GM12878 (cell line): ENCODE measurements at regions not wholly inside any gene's neighbourhood (a gene's known extent, or its start where the extent isn't known, plus 50 kb on each side); places are given as distances from the start of the nearest gene placed in this dataset.
A peak's percentile ranks its signal among the peaks of the same experiment; 100 is the strongest.

Experiments
- ATAC-seq: fragments of 200-7000 bp; cut with Tn5 transposase; 3 replicates; pipeline ENCODE4 v1.9.1; 2020; ENCODE audit warnings: mild to moderate bottlenecking, moderate library complexity
- BruUV-seq: library from RNA; stranded (reverse); fragments of 400-500 nt; replicated peaks from 2 replicates; lab custom pipeline; 2021; lab: Mats Ljungman, UMichigan
- CTCF ChIA-PET: fragments of 300-600 bp; sonication (Branson Sonifier 250); formaldehyde crosslinking; extraction: SDS; loops from one replicate; lab custom pipeline; 2021; ENCODE audit warnings: inconsistent platforms; lab: Yijun Ruan, JAX
- POLR2A ChIA-PET: fragments of 350-600 bp; formaldehyde crosslinking; extraction: SDS; loops from one replicate; lab custom pipeline; 2021; ENCODE audit warnings: inconsistent platforms; lab: Charles Lee
- RAD21 ChIA-PET: fragments of 300-600 bp; sonication (Branson Sonifier 250); formaldehyde crosslinking; loops from one replicate; lab custom pipeline; 2023; ENCODE audit warnings: antibody characterized with exemption; ENCODE audit not compliant: unreplicated experiment; lab: Charles Lee
- SMC1A ChIA-PET: fragments of 300-600 bp; sonication (Branson Sonifier 250); formaldehyde crosslinking; loops from one replicate; lab custom pipeline; 2023; ENCODE audit not compliant: unreplicated experiment, uncharacterized antibody; lab: Charles Lee
- DNase-seq: peaks from one replicate; pipeline ENCODE4 v3.0.0-alpha.2; 2011; ENCODE audit warnings: low read depth, low spot score
- FAIRE-seq: peaks from 3 replicates; lab custom pipeline; 2011; peaks lifted over from hg19 to GRCh38; lab: Jason Lieb, UNC
- H2AFZ ChIP-seq: 2 replicates; pipeline ENCODE4 v1.6.0; 2011; ENCODE audit warnings: low read depth, low read length, control low read depth; ENCODE audit not compliant: control insufficient read depth
- H3K27ac ChIP-seq: 2 replicates; pipeline ENCODE4 v1.5.1; 2011; ENCODE audit warnings: control low read depth; ENCODE audit not compliant: control insufficient read depth, insufficient read depth
- H3K27me3 ChIP-seq, 2 experiments: replicated peaks in 1 of 2; 2 replicates each; pipeline versions ENCODE4 v1.6.0 to v1.6.1; 2011; ENCODE audit warnings: low read length in 1 of 2; ENCODE audit not compliant: control insufficient read depth in 2 of 2, insufficient read depth in 2 of 2
- H3K36me3 ChIP-seq, 2 experiments: 2 replicates each; pipeline ENCODE4 v1.5.1; 2011; ENCODE audit warnings: low read length in 1 of 2; ENCODE audit not compliant: control insufficient read depth in 2 of 2, insufficient read depth in 2 of 2
- H3K4me1 ChIP-seq: 2 replicates; pipeline ENCODE4 v1.6.1; 2011; ENCODE audit warnings: mild to moderate bottlenecking, low read length, moderate library complexity, mixed read lengths; ENCODE audit not compliant: control insufficient read depth, insufficient read depth
- H3K4me2 ChIP-seq: 2 replicates; pipeline ENCODE4 v1.6.0; 2011; ENCODE audit warnings: control low read depth; ENCODE audit not compliant: control insufficient read depth, insufficient read depth
- H3K4me3 ChIP-seq: fragments of 200-600 bp; sonication (generic); 2 replicates; pipeline ENCODE4 v1.5.1; 2016
- H3K79me2 ChIP-seq: 2 replicates; pipeline ENCODE4 v1.6.0; 2011; ENCODE audit warnings: low read length; ENCODE audit not compliant: control insufficient read depth, insufficient read depth
- H3K9ac ChIP-seq: 2 replicates; pipeline ENCODE4 v1.8.0; 2011; ENCODE audit warnings: low read length, control low read depth, mixed read lengths; ENCODE audit not compliant: control insufficient read depth, insufficient read depth
- H3K9me3 ChIP-seq: replicated peaks from 3 replicates; pipeline ENCODE4 v1.5.1; 2011; ENCODE audit warnings: mild to moderate bottlenecking, low read length; ENCODE audit not compliant: control insufficient read depth, insufficient read depth
- H4K20me1 ChIP-seq: 2 replicates; pipeline ENCODE4 v1.6.0; 2011; ENCODE audit not compliant: control insufficient read depth, insufficient read depth
- BACH1 ChIP-seq: fragments of 450-650 bp; IDR thresholded peaks from 2 replicates; pipeline ENCODE4 v1.6.1; 2017; ENCODE audit warnings: mild to moderate bottlenecking, borderline replicate concordance
- EED ChIP-seq: sonication (generic); IDR thresholded peaks from 2 replicates; pipeline ENCODE4 v1.6.1; 2016; ENCODE audit warnings: antibody characterized with exemption, low read depth
- EZH2 ChIP-seq: IDR thresholded peaks from 2 replicates; pipeline ENCODE4 v1.6.1; 2012; ENCODE audit warnings: low read depth, mild to moderate bottlenecking, control low read depth, inconsistent platforms, low read length, borderline replicate concordance; ENCODE audit not compliant: control insufficient read depth
- GATAD2B ChIP-seq: fragments of 450-650 bp; conservative IDR thresholded peaks from 2 replicates; pipeline ENCODE4 v1.6.1; 2017; ENCODE audit warnings: low read depth, mild to moderate bottlenecking, moderate library complexity
- HSF1 ChIP-seq: fragments of 150-350 bp; IDR thresholded peaks from 2 replicates; pipeline ENCODE4 v1.6.1; 2014; ENCODE audit warnings: mild to moderate bottlenecking, low read depth, low read length
- NFIC ChIP-seq: IDR thresholded peaks from 2 replicates; pipeline ENCODE4 v1.6.1; 2012; ENCODE audit warnings: low read depth, mild to moderate bottlenecking, inconsistent platforms, low read length, moderate library complexity
- POLR2AphosphoS5 ChIP-seq: IDR thresholded peaks from 2 replicates; pipeline ENCODE4 v1.6.1; 2011; ENCODE audit warnings: mild to moderate bottlenecking, low read length, inconsistent platforms
- ZNF384 ChIP-seq: IDR thresholded peaks from 2 replicates; pipeline ENCODE4 v1.6.1; 2012; ENCODE audit warnings: low read depth, mild to moderate bottlenecking, low read length, improper control_type of control experiment, borderline replicate concordance
- WGBS: methylation state at CpG from one replicate; pipeline ENCODE4 v1.1.6; 2016; ENCODE audit warnings: low lambda C conversion rate; ENCODE audit not compliant: insufficient replicate concordance, insufficient coverage; ENCODE audit errors: missing lambda C conversion rate; 5-methylcytosine and 5-hydroxymethylcytosine counted together
- in situ Hi-C: fragments of 300-500 bp; cut with MboI; formaldehyde crosslinking; loops from 9 replicates; pipeline ENCODE4 v1.14.3; 2018; ENCODE audit warnings: mixed read lengths
- intact Hi-C: fragments of 100-400 bp; cut with micrococcal nuclease; formaldehyde crosslinking; loops from one replicate; pipeline ENCODE4 v1.14.2; 2022; ENCODE audit not compliant: unreplicated experiment
- TF ChIP-seq, protein P1 (sequence below): fragments of 450-650 bp; IDR thresholded peaks from 2 replicates; pipeline ENCODE4 v1.6.1; 2017; ENCODE audit warnings: mild to moderate bottlenecking, moderate library complexity
- TF ChIP-seq, protein P2 (sequence below): fragments of 450-650 bp; IDR thresholded peaks from 2 replicates; pipeline ENCODE4 v1.6.1; 2017; ENCODE audit warnings: antibody characterized with exemption, mild to moderate bottlenecking, moderate library complexity
- TF ChIP-seq, protein P3 (sequence below): fragments of 150-350 bp; IDR thresholded peaks from 2 replicates; pipeline ENCODE4 v1.6.1; 2016; ENCODE audit warnings: low read depth, low read length

GRCh38 chr3:168653255-168653654, 557.5 kb upstream of the GOLIM4 start (continued):
- TF ChIP-seq, protein P1, sequence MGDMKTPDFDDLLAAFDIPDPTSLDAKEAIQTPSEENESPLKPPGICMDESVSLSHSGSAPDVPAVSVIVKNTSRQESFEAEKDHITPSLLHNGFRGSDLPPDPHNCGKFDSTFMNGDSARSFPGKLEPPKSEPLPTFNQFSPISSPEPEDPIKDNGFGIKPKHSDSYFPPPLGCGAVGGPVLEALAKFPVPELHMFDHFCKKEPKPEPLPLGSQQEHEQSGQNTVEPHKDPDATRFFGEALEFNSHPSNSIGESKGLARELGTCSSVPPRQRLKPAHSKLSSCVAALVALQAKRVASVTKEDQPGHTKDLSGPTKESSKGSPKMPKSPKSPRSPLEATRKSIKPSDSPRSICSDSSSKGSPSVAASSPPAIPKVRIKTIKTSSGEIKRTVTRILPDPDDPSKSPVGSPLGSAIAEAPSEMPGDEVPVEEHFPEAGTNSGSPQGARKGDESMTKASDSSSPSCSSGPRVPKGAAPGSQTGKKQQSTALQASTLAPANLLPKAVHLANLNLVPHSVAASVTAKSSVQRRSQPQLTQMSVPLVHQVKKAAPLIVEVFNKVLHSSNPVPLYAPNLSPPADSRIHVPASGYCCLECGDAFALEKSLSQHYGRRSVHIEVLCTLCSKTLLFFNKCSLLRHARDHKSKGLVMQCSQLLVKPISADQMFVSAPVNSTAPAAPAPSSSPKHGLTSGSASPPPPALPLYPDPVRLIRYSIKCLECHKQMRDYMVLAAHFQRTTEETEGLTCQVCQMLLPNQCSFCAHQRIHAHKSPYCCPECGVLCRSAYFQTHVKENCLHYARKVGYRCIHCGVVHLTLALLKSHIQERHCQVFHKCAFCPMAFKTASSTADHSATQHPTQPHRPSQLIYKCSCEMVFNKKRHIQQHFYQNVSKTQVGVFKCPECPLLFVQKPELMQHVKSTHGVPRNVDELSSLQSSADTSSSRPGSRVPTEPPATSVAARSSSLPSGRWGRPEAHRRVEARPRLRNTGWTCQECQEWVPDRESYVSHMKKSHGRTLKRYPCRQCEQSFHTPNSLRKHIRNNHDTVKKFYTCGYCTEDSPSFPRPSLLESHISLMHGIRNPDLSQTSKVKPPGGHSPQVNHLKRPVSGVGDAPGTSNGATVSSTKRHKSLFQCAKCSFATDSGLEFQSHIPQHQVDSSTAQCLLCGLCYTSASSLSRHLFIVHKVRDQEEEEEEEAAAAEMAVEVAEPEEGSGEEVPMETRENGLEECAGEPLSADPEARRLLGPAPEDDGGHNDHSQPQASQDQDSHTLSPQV, result no peak

DNA sequence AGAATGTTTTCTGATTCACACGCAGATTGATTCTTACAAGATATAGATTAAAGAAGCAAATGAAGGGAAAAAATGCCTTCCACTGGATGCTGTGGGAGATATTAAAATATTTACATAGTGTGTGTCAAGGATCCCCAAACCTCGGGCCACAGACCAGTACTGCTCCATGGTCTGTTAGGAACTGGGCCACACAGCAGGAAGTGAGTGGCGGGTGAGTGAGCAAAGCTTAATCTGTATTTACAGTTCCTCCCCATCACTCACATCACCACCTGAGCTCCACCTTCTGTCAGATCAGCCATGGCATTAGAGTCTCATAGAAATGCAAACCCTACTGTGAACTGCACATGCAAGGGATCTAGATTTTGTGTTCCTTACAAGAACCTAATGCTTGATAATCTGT, 552.6 kb upstream of the GOLIM4 start:
- ChIA-PET SMC1A (no interaction called here), RAD21 (no interaction called here), CTCF (interaction anchor here (1.1 kb wide), 1 partner anchor 199 kb away, joined by 3 read pairs; no protein-coding TSS in a partner anchor), POLR2A (no interaction called here)
- no TSS peak for BruUV-seq
- FAIRE-seq, result no peak
- H3K4me1 ChIP-seq, result no peaks in the 10 kb centered on the region
- no peaks in the 10 kb centered on the region for H3K79me2 ChIP-seq
- in situ Hi-C loops (no loop called here), intact Hi-C loops (no loop called here)
- WGBS, result 8% methylated on average over 3 of the region's 3 CpGs
- no peak overlapping the region for H2AFZ ChIP-seq
- peak; percentile 29; the same call in 1 of the 3 replicates for ATAC-seq
- H3K36me3 ChIP-seq, result no peaks in the 10 kb centered on the region
- no peak overlapping the region for H3K4me3 ChIP-seq
- no peak for DNase-seq
- H3K4me2 ChIP-seq, result no peak overlapping the region
- no peaks in the 10 kb centered on the region for H3K9me3 ChIP-seq
- no peak overlapping the region for H3K27ac ChIP-seq
- H4K20me1 ChIP-seq, result no peaks in the 10 kb centered on the region
- H3K9ac ChIP-seq, result no peak overlapping the region
- H3K27me3 ChIP-seq, result no peaks in the 10 kb centered on the region
- TF ChIP-seq ZNF384, result no peak
- TF ChIP-seq EED, result no peak
- no peak for TF ChIP-seq GATAD2B
- no peak for TF ChIP-seq NFIC
- no peak for TF ChIP-seq HSF1
- TF ChIP-seq BACH1, result no peak
- TF ChIP-seq POLR2AphosphoS5, result no peak
- no peak for TF ChIP-seq EZH2
- TF ChIP-seq, protein P2, sequence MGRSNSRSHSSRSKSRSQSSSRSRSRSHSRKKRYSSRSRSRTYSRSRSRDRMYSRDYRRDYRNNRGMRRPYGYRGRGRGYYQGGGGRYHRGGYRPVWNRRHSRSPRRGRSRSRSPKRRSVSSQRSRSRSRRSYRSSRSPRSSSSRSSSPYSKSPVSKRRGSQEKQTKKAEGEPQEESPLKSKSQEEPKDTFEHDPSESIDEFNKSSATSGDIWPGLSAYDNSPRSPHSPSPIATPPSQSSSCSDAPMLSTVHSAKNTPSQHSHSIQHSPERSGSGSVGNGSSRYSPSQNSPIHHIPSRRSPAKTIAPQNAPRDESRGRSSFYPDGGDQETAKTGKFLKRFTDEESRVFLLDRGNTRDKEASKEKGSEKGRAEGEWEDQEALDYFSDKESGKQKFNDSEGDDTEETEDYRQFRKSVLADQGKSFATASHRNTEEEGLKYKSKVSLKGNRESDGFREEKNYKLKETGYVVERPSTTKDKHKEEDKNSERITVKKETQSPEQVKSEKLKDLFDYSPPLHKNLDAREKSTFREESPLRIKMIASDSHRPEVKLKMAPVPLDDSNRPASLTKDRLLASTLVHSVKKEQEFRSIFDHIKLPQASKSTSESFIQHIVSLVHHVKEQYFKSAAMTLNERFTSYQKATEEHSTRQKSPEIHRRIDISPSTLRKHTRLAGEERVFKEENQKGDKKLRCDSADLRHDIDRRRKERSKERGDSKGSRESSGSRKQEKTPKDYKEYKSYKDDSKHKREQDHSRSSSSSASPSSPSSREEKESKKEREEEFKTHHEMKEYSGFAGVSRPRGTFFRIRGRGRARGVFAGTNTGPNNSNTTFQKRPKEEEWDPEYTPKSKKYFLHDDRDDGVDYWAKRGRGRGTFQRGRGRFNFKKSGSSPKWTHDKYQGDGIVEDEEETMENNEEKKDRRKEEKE, result no peak
- TF ChIP-seq, protein P3, sequence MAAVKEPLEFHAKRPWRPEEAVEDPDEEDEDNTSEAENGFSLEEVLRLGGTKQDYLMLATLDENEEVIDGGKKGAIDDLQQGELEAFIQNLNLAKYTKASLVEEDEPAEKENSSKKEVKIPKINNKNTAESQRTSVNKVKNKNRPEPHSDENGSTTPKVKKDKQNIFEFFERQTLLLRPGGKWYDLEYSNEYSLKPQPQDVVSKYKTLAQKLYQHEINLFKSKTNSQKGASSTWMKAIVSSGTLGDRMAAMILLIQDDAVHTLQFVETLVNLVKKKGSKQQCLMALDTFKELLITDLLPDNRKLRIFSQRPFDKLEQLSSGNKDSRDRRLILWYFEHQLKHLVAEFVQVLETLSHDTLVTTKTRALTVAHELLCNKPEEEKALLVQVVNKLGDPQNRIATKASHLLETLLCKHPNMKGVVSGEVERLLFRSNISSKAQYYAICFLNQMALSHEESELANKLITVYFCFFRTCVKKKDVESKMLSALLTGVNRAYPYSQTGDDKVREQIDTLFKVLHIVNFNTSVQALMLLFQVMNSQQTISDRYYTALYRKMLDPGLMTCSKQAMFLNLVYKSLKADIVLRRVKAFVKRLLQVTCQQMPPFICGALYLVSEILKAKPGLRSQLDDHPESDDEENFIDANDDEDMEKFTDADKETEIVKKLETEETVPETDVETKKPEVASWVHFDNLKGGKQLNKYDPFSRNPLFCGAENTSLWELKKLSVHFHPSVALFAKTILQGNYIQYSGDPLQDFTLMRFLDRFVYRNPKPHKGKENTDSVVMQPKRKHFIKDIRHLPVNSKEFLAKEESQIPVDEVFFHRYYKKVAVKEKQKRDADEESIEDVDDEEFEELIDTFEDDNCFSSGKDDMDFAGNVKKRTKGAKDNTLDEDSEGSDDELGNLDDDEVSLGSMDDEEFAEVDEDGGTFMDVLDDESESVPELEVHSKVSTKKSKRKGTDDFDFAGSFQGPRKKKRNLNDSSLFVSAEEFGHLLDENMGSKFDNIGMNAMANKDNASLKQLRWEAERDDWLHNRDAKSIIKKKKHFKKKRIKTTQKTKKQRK, result no peak
